IPS-NIHi7 (cell line): ENCODE measurements at regions not wholly inside any gene's neighbourhood (a gene's known extent, or its start where the extent isn't known, plus 50 kb on each side); places are given as distances from the start of the nearest gene placed in this dataset.

Source experiments
- DNase-seq: peaks from one replicate; pipeline ENCODE4 v3.0.0; 2012; ENCODE audit warnings: mixed read lengths; ENCODE audit errors: extremely low spot score

DNA sequence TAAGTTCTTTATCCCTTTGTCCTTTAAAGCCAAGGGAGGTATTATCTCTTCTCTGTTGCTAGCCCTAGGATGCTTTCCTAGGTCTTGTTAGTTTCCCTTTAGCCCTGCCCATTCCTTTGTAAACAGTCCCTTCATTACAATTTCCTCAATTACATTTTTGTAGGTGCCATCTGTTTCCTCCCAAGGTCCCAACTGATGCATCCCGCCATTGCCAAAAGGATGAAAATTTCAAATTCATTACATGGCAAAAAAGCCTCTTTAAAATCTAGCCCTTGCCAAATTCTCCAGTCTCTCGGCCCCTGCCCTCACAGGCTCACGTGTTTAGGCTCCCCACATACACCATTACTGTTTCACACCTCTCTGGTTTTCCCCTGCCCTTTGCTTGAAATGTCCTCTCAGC lies 151.9 kb upstream of the C1orf87 start:
- no peak for DNase-seq

GRCh38 chr1:60224523-60224922 lies 151.0 kb upstream of the C1orf87 start:
- no peak for DNase-seq

DNA sequence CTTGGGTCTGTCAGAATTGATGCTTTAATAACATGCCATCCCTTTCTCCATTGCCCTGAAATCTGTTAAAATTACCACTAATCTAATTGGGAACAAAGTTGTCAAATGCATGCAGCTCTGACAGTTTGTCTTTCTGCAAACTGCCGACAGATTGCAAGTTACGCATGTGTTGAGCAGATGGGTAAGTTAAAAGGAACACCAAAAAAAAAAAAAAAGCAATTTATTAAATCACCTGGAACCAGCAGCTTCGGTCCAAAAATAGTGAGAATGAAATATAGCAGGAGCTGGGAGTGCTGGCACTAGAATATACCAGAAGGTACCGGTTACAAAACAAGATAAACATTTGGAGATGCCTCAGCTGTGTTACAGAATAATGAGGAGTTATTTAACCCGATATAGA lies 149.6 kb upstream of the C1orf87 start:
- no peak for DNase-seq

- DNase-seq, result no peak
Observed at GRCh38 chr1:60222360-60223115, 149.0 kb upstream of the C1orf87 start.

DNA sequence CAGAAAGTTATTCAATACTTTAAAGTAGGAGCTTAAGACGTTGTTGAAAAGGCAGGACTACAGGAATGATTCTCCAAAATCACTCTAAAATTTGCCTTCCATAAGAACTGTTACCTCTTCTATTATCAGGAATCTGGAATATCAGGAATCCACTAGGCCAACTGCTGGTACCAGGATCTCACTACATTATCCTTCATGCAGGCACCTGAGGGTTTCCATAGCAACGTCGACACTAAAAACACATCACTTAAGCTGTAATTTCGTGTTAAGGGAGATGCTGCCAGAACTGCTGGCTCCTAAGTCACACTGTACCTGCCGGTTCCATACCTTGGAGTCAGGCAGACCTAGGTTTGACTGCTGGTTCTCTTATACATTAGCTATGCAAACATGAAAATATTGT lies 139.7 kb upstream of the C1orf87 start:
- DNase-seq, result no peak

GRCh38 chr1:60196026-60196425 lies 122.5 kb upstream of the C1orf87 start:
- no peak for DNase-seq

- no peak for DNase-seq
Observed at GRCh38 chr1:60185684-60186083, 112.1 kb upstream of the C1orf87 start.

DNA sequence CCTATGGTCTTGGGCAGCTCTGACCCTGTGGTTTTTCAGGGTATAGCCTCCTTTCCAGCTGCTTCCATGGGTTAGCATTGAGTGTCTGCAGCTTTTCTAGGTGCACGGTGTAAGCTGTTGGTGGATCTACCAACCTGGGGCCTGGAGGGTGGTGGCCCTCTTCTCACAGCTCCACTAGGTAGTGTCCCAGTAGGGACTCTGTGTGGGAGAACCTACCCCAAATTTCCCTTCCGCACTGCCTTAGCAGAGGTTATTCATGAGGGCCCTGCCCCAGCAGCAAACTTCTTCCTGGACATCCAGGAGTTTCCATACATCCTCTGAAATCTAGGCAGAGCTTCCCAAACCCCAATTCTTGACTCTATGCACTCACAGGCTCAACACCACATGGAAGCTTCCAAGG lies 111.0 kb upstream of the C1orf87 start:
- DNase-seq, result no peak

DNA sequence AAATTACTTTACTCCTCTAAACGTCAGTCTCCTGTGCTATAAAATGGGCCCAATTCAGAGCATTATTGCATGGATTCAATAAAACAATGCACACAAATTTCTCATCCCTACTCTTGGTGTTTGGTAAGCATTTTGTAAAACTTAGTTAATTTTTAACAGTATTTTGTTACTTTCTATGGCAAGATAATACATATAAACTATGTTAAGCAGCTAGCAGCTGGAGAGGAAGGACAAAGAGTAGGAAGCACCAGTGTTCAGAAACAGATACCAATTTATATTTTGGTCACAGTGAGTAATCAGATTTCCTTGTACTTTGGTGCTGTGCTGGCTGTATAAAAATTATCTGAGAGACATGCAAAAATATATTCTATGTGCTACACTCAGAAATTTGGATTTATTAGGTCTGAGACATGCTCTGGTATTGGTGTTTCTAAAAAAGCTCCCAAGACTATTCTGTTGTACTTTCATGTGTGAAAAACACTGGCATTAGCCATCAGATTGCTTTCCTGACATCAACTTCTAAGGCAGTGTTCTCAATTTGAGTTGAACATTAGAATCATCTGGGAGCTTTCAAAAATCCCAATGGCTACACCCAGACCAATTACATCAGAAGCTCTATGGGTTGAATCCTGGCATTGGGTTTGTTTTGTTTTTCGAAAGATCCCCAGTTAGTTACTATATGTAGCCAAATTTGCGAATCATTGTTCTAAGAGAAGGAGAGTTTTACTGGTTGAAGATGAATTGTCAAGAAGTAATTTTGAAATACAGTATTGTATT lies 100.3 kb upstream of the C1orf87 start:
- no peak for DNase-seq

- no peak for DNase-seq
Observed at GRCh38 chr1:60173006-60173405, 99.4 kb upstream of the C1orf87 start.

DNA sequence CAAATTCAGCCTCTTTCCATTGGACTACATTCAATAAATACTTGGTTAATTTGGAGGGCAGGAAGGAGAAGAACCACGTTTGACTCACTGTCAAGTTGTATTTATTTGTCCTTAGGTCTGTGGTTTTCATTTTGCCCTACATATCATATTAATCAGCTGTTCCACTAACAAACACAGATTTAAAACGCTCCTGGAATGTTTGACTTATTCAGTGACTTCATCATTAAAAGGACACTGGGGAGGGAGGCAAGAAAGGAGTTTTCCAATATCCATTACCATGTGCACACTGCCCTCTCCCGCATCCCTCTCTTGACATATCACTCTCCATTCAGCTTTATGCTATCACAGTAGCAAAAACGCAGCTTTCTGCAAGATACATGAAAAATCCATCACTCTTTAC lies 98.2 kb upstream of the C1orf87 start:
- no peak for DNase-seq

DNA sequence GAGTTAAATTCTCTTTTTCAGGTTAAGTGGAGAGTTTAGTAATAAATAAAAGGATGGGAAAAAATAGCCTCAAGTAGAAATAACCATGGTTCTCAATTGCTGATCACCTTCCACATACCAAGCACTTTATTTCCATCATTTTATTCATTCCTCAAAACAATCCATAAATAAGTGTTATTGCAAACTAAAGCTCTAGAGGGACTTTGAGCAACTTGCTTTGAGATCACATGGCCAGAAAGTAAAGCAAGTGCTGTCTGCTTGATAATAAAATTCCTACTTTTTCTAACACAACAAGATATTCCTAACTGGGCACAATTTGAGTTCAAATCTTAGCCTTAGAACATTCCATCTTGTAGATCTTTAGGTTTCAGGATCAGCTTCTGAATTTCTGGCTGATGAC lies 97.1 kb upstream of the C1orf87 start:
- no peak for DNase-seq

- DNase-seq, result no peak
Observed at GRCh38 chr1:60169206-60169605, 95.6 kb upstream of the C1orf87 start.

DNA sequence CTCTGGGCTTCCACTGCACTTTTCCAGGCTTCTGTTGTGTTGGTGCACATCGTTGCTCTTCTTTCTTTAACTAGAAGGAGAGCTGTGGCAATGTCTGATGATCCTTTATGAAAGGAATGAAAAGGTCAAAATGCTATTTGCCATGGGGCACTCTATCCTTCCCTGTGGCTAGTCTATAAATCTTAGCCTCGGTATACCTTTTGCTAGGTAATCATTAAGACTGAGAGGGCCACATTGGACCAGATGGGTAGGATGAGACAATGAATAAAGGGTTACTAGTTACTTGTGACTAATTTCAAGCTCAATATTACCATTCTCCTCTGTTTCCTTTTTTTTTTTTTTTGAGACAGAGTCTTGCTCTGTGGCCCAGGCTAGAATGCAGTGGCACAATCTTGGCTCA lies 89.4 kb upstream of the C1orf87 start:
- no peak for DNase-seq

- DNase-seq, result no peak
Observed at GRCh38 chr1:60160141-60160540, 86.6 kb upstream of the C1orf87 start.

GRCh38 chr1:60156371-60156770 lies 82.8 kb upstream of the C1orf87 start:
- no peak for DNase-seq

- DNase-seq, result no peak
Observed at GRCh38 chr1:60153961-60154360, 80.4 kb upstream of the C1orf87 start.

DNA sequence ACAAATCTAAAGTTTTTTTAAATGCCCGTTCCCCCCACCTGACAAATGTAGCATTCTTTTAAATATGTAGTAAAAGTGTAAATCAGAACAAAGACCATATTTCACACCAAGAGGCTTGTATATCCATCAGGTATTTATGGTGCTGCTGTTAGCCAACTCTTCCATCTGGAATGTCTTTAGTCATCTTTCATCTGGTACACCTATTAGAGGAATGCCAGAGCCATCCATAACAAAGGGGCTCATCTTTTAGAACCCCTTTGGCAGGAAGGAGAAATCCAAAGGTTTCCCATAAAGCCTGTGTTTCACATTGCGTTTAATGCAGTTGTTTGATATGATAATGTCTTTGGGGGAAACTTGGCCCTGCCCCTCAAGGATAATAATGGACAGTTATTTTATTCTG lies 79.3 kb upstream of the C1orf87 start:
- no peak for DNase-seq

DNA sequence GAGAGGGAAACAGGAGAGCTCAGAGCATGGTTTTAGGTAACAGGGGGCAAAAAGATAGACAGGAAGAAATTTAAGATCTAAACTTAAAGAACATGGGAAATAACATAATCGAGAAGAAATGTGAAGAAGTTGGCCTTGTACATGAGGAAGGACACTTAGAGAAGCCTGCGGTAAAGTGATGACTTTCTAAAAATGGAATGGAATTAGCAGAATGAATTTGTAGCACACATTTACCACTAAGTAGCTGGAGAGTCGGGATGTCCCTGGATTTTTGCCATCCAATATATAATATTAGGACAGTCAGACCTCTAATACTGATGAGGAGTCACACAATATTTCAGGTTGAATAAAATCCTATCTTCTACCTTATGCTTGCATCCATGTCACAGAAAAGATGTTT lies 77.7 kb upstream of the C1orf87 start:
- no peak for DNase-seq

DNA sequence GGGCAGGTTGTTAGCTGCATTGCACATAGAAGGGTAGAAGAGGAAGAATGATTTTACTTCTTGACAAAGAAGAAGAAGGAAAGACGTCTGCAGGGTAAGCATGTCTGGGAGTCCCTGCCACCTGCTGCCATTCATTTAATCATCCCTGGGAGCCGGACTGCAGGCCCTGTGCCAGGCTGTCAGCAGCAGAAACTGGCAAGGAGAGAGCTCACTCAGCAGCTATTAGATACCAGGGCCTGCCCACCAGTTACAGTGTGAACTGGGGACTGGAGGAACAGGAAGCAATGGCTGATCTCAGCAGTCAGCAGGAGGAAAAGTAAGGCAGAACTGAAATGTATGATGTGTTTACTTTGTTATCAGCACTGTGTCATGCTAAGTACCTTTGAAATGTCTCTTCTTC lies 75.7 kb upstream of the C1orf87 start:
- DNase-seq, result peak; percentile 12

GRCh38 chr1:60146884-60147283 lies 73.3 kb upstream of the C1orf87 start:
- no peak for DNase-seq

DNA sequence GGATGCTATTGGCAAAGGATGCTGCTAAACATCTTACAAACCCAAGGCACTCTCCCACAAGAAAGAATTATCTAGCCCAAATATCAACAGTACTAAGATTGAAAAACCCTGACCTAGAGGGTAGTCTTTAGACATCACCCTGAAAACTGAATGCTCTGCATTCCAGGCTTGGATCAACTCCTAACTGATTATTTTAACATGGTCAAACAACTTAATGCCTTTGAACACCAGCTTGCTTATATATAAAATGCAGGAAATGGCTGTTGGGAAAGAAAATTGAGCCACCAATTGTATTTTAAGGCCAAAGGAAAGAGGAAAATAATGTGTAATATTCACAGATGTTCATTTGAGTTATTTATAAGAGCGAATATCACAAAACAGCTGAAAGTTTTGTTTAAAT lies 72.2 kb upstream of the C1orf87 start:
- DNase-seq, result no peak

DNA sequence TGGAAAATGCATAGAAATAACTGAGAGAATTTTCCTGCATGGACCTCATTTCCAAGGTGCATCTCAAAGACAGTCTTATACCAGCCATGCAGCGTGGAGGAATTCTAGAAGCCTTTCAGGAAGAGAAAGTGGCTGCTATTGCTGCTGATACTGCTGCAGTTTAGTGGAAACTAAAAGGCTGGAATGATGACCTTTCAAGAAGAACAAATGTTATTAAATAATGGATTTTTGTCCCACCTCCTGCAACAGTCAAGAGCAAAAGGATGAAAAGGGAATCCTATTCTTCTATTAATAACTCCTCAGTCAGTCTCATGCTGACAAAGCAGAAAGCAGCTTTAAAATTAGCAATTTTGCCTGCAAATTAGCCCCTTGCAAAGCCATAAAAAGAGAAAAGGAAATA lies 68.2 kb upstream of the C1orf87 start:
- no peak for DNase-seq
